SK-N-MC (cell line): ENCODE measurements at regions not wholly inside any gene's neighbourhood (a gene's known extent, or its start where the extent isn't known, plus 50 kb on each side); places are given as distances from the start of the nearest gene placed in this dataset.

Source experiments
- EZH2 ChIP-seq: fragments of 200-600 bp; sonication (generic); IDR thresholded peaks from one replicate; pipeline ENCODE4 v1.6.1; 2017; ENCODE audit warnings: antibody characterized with exemption
- POLR2AphosphoS5 ChIP-seq: IDR thresholded peaks from 2 replicates; pipeline ENCODE4 v1.6.1; 2012; ENCODE audit warnings: mild to moderate bottlenecking, low read depth, low read length, borderline replicate concordance

- no peak for TF ChIP-seq POLR2AphosphoS5
- TF ChIP-seq EZH2, result no peak
These were observed 120.5 kb upstream of the HS6ST1 start for GRCh38 chr2:128439031-128439790.
